Renal pelvis (tissue), 1 donor: ENCODE measurements at regions not wholly inside any gene's neighbourhood (a gene's known extent, or its start where the extent isn't known, plus 50 kb on each side); places are given as distances from the start of the nearest gene placed in this dataset.
"Not testable (repeated sequence)": the region's sequence is repeated elsewhere in the genome, so short reads cannot be mapped to it uniquely, and the experiment has no call there.

Experiments
- DNase-seq: peaks from one replicate; pipeline ENCODE4 v3.0.0-alpha.2; 2013

DNA sequence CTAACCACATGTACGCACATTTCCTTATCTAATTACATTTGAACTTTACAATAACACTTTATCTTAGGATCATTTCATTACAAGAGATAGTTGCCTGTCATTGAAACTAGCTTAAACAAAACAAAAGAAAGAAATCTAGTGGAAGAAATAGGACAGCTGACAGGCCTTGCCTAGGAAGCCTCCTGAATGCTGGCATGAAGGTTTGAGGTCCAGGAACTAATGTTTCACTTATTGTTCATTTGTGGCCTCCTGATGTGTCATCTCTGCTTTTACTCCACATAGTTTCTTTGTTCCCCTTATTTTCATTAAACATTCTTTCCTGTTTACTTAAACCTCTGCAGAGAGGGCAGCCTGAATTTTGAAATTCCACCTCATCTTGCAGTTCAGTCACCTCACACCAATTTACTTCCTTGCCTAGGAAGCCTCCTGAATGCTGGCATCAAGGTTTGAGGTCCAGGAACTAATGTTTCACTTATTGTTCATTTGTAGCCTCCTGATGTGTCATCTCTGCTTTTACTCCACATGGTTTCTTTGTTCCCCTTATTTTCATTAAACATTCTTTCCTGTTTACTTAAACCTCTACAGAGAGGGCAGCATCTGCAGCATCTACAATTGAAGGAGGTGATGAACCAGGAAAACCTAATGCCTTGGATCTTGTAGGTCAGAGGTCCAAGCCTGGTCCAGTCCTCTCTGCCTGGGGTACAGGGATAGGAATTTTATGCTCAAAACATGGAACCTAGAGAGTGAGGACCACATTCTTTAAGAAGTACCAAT, 319.2 kb downstream of the SPATA31A1 start:
- not testable (repeated sequence) for DNase-seq

DNA sequence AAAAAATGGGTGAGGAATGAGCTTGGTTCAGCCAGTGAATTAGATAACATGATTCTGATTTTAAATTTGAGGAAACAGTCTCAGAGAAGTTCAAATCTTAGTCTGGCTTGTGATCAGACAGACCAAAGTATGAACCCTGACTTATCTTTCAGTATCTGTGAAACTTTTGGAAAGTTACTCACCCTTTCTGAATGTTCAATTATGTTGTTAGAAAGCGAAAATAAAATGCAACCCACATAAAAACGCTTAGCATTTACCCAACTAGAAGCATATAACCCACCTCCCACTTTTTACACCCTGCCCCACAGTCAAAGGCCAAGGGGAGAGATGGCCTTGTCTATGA, 319.7 kb downstream of the SPATA31A1 start:
- DNase-seq: not testable (repeated sequence)

DNA sequence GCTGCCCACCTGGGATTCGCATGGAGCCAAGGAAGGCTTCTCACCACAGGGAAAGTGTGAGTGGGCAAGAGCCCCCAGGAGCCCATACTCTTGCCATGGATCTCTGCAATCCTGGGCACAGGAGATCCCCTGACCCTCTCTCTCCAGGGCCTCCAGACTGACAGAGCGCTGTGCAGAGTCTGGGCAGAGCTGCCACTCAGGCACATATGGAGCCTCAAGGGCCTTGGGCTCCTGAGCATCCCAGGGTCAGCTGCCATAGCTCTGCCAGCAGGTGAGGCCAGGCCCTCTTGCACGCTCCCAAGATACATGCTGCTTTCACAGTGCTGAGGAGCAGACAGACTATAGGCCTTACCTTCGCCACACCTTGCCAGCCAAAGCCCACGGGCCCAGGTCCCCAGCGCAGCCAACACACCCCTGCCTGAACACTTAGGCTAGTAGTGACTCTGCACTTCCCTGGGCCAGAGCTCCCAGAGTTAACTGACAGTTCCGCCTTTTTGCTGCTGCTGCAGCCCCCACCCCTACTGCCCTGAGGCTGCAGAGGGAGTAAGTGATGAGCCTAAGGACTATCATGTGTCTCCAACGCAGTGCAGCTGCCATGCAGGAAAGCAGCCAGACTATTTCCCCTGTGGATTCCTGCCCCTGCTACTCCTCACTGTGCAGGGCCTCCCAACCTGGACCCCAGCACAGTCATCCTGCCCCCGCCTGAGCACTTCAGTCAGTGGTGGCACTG, 323.2 kb downstream of the SPATA31A1 start:
- not testable (repeated sequence) for DNase-seq

GRCh38 chr9:39680694-39681401, 325.4 kb downstream of the SPATA31A1 start:
- not testable (repeated sequence) for DNase-seq

DNA sequence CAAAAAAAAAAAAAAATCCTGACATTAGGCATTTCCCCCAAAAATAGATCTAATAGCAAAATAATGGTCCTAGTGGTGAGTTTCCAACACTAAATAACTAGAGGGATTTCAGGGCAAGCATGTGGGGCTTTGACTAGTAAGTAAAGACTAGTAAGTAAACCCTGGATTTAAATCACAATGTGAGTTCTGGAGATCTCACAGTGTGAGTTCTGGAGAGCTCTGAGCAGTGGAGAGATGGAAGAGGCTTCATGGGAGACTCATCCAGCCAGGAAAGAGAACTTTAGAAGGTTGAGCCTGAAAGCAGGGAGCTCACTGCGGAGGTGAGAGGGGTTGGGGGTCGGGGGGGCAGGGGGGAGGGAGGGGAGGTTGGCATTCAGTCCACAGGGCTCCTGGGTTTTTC, 373.4 kb downstream of the SPATA31A1 start:
- not testable (repeated sequence) for DNase-seq

DNA sequence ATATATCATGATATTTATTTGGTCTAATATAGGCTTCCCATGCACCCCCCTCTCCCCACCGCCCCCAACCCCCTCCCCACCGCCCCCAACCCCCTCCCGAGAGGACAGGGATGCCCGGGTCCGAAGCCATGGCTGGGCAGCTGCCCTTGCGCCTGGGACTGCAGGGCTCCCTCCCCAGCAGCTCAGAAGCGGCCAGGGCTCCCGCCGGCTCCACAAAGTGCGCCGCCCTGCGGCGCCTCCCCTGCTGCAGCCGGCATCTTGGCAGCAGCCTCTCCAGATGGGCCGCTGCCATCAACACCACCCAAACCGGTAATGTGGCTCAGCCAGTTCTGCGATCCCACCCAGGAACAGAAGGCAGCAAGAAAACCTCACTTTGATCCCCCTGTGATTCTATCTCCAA, 389.4 kb downstream of the SPATA31A1 start:
- not testable (repeated sequence) for DNase-seq

DNA sequence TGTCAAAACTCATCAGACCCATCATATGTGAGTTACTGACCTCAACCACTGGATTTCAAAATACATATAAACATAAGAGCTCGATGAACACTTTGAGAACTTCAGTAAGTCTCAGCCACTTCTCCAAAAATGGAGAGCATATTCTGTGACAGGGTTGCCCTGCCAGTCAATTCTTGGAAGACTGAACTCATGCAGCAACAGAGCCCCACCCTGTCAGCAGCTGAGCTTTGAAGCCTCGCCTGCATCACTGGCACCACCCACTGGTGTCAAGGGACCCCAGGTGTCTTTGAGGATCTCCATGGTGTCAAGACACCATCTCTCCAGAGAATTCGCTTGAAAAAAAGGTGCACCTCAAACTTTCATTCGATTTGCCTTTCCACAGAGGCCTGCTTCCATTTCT, 420.1 kb downstream of the SPATA31A1 start:
- not testable (repeated sequence) for DNase-seq

- not testable (repeated sequence) for DNase-seq
Measured at GRCh38 chr9:39791356-39791755, 435.9 kb downstream of the SPATA31A1 start.

DNA sequence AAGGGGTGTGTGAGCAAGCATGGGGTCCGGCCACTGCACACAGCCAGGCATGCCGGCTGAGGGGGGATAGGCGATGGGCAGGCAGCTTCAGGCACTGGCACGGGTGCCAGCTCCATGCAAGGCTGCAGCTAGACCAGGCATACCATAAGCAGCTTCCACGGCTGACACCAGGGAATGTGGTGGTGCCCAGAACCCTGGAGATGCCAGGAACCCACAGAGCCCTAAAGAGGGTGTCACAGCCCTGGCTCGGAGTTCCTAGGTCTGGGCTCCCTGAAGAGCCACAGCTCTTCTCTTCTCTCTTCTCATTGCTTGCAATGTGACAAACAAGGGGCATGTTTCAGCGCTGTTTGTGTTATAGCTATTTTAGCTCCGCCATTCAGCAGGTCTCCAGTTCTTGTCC, 442.5 kb downstream of the SPATA31A1 start:
- not testable (repeated sequence) for DNase-seq

DNA sequence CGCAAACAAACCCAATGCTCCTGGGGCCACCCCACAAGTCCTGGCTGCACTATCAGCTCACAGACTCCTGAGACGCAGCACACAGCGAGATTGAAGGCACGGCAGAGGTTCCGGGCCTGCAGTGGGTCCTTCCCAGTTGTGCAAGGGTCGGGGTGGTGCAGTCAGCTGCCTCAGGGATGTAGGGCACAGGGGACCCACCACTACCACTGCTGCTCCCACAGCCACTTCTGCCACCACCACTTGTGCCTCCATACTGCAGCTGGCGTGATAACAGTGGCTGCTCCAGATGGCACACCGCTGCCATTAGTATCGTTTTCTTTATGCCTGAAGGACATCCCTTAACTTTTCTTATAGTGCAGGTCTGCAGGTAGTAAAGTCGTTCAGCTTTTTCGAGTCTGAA, 443.8 kb downstream of the SPATA31A1 start:
- DNase-seq: not testable (repeated sequence)

DNA sequence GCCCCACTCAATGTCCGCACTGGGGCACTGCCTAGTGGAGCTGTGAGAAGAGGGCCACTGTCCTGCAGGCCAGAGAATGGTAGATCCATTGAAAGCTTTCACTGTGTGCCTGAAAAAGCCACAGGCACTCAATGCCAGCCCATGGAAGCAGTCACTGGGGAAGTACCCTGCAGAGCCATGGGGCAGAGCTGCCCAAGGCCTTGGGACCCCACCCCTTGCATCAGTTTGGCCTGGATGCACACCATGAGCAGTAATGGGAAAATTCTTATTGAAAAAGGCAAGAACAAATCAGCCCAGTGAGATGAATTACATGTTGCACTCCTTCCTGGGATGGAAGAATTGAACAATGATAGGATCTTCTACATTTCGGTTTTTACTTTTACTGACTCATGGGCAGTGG, 447.1 kb downstream of the SPATA31A1 start:
- DNase-seq: not testable (repeated sequence)

DNA sequence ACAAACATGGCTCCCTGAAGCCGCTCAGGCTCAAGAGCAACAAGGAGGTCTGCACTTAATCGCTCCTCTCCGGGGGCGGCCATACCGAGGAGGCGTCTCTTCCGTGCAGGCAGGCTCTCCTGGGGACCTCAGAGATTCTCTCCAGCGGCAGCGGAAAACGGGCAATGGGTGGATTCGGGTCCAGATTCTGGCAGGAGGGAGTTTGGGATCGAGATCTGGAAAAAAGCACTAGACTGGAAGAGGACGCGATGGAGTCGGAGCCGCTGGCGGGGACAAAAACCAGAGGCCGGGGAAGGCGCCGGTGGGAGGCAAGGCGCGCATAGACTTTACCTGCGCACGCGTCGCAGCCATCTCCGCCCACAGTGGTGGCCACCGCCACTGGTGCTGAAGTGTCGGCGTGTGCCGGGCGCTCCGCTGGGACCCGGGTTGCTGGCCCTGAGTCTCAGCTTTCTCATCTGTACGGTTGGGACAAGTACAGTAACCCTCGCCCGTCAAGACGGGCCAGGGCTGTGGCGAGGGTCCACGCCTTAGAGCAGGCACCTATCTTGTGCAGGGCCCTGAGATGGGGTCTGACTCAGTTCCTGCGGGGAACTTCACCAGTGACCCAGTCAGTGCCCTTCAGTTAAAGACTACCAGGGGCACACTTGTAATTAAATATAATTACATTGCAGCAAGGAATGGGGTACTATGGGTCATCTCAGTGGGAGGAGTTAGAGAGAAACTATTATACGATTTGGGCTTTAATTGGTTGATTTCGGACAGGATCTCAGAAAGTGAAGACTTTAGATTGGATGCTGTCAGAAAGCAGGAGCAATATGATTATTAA, 454.1 kb downstream of the SPATA31A1 start:
- DNase-seq: peak; percentile 63

- DNase-seq: not testable (repeated sequence)
Measured at GRCh38 chr9:39810401-39810800, 454.9 kb downstream of the SPATA31A1 start.

DNA sequence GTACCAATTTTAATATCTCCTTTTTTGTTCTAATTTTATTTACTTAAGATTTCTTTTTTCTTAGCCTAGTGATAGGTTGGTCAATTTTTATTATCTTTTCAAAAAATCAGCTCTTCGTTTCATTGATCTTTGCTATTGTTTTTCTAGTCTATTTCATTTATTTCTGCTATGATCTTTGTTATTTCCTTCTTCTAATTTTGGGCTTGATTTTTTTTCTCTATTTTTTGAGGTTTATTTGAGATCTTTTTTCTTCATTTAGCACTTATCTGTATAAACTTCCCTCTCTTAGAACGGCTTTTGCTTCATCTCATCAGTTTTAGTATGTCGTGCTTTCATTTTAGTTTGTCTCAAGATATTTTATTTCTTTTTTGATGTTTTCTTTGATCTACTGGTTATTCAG, 456.1 kb downstream of the SPATA31A1 start:
- DNase-seq: not testable (repeated sequence)

DNA sequence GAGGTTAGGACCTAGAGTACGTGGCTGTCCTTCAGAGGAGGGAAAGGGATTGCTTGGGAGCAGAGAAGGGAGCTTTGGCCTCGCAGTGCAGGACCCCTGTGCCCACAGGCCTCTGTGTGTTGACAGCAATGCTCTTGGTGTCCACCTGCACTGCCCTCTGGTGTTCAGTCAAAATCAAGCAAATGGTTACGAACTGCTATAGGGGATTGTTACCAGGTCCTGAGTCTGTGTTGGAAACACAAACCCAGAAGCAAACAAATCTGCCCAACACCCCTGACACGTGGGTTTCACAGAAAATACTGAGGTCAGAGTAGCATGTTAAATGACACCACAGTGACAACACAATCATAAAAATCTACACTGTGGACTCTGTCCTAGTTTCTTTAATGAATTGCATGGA, 473.0 kb downstream of the SPATA31A1 start:
- DNase-seq: not testable (repeated sequence)
